C1 segment of cervical spinal cord (tissue), 14 donors: ENCODE measurements at regions not wholly inside any gene's neighbourhood (a gene's known extent, or its start where the extent isn't known, plus 50 kb on each side); places are given as distances from the start of the nearest gene placed in this dataset.

Experiments used
- DNase-seq, 14 donors: peaks; one replicate each; lab custom pipeline; 2025; lab: John Stamatoyannopoulos, UW

DNA sequence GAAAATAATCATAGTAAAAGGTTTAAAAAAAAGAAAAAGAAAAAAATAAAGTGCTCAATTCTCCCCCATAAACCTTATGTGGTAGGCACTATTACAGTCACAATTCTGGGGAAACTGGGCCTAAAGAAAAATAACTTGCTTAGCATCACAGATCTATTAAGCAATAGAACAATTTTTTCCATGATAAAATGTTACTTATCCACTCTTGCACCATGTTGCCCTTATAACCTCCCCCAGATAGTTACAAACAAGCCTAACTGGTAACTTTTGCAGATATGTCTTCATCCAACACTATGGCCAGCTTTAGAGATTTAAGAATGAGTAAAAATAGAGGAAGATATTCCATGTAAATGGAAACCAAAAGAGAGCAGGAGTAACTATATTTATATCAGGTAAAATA lies 164.8 kb downstream of the DUSP6 start:
- no peak for DNase-seq

GRCh38 chr12:89185889-89186288 lies 166.4 kb downstream of the DUSP6 start:
- no peak for DNase-seq

GRCh38 chr12:89185181-89185580 lies 167.1 kb downstream of the DUSP6 start:
- no peak for DNase-seq

DNA sequence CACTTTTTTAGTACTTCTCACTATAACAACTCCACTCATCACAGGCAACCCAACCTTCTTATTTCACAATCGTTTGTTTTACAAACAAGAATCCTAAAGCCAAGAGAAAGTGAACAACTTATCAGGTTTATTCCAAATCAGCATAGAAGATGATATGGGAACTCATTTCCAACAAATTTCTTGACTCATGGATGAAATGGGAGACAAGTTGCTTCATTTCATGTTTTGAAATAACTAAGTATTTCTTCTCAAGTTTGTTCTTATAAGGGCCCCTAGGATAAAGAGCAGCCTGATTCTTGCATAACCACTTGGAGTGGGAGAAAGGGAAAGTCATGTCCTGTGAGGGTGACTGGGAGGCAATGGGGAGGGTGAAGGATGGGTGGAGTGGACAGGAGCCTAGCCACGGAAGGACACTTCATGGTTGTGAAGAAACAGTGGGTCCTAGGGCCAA lies 168.3 kb downstream of the DUSP6 start:
- DNase-seq, result no peak

DNA sequence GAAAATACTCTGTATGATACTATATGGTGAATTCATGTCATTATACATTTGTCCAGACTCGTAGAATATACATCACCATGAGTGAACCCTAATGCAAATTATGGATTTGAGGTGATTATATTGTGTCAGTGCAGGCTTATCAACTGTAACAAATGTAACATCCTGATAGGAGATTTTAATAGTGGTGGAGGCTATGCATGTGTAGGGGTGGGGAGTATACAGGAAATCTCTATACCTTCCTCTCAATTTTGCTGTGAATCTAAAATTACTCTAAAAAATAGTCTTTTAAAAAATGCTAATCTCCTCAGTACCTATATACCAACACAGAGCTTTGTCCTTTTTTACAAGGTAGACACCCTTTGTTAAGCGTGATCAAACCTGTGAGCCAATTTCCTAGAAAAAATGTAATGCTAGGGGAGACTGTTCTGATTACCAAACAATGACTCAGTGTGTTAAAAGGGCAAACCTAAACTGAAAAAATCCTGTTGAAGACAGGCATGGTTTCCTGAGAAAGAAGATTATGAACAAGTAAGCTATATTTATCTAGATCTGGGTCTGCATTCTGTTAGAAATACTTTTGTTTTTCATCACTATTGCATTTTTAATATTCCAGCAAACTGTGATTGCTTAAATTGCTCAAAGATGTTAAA lies 170.9 kb downstream of the DUSP6 start:
- no peak for DNase-seq

GRCh38 chr12:89180496-89180895 lies 171.8 kb downstream of the DUSP6 start:
- DNase-seq, result no peak

DNA sequence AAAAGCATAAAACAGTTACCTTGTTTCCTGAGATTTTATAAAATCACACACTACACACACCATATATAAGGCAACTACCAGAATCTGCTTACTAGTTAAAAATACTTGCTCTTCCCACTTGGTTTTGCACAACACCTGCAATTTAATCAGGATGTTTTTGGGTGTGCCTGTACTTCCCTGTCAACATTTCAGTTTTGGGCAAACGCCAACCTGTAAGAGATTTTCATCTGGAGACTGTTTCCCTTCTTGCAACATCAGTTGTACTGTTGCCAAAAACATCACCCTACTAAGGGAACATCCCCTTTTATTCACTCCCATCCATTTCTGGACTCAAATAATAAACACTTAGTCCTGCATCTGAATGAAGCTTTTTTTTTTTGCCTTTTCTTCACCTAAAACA lies 172.3 kb downstream of the DUSP6 start:
- DNase-seq, result no peak

DNA sequence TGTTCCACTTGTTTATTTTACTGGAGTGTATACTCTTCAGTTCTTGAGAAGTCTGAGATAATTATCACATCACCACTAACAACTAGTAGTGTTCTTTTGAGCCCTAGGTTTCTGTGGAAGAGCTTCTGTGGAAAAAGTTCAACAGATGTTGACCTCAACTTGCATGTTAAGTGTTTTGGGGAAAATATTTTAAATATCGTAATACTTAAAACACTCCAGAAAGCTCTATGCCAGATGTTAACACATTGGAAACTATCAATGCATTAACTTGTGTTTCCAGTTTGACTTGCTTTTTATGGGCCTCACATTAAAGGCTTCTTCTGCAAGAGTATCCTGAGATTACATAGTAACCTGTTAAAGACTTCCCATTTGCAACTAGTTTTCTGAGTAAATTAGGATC lies 173.1 kb downstream of the DUSP6 start:
- DNase-seq, result no peak

- no peak for DNase-seq
Observed at GRCh38 chr12:89177802-89178395, 174.4 kb downstream of the DUSP6 start.

DNA sequence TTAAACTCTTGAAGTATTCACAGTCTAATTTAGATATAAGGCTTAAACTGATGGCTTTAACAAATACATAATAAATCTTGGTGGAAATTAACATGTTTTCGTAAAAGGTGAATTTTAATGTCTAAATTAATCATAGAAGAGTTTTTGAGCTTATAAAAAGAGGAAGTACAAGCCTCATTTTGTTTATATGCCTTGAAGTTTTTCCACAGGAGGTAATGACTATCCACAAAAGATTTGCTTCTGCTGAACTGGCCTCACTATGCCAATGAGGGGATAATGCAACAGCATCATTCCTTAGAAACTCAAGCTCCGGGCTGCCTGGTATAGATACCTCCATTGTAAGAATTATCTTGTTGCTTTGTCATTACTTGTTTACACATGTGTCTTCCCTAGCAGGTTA lies 175.6 kb downstream of the DUSP6 start:
- no peak for DNase-seq

DNA sequence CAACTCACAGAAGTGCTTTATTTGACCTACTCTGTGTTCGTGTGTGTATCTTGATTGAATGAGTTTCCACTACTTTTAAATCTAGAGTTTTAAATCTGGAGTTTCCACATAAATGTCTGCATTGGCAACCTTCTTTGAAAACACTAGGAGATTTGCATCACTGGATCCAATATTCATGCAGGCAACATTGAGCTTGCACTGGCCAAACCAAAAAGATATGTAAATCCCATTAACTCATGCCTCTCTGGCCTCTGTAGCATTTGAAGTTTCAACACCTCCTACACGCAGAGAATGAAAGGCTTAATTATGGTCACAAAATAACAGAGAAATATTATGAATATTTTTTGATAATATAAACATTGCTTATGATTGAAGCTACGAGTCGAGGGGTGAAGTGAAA lies 178.6 kb downstream of the DUSP6 start:
- DNase-seq, result no peak

- DNase-seq, result no peak
Observed at GRCh38 chr12:89173096-89173495, 179.2 kb downstream of the DUSP6 start.

DNA sequence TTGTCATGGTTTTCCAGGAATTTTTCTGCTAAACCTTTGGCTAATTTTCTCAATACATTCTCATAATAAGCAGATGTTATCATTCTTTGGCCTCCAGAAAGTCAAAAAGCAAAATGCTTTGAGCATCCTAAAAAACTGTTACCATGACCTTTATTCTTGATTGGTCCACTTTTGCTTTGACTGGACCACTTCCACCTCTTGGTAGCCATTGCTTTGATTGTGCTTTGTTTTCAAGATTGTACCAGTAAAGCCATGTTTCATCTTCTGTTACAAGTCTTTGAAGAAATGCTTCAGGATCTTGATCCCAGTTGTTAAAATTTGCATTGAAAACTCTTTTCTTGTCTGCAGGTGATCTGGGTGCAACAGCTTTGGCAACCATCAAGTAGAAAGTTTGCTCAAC lies 180.1 kb downstream of the DUSP6 start:
- DNase-seq, result no peak

DNA sequence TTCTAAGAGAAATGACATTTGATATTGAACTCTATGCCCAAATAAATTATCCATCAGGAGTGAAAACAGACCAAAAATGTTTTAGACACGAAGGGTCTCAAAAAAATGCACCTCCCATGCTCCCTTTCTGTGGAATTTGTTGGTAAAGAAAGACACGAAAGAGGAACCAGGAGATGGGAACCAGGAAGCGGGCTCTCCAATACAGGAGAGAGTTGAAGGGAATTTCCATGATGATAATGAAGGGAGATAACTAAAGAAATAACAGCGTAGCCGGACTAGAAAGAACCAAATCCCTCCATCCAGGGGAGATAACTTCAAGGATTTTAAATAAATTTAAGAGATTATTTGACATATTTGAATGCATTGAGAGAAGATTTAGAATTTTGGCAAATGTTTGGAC lies 183.0 kb downstream of the DUSP6 start:
- DNase-seq, result no peak

- DNase-seq, result no peak
Observed at GRCh38 chr12:89167986-89168385, 184.3 kb downstream of the DUSP6 start.

DNA sequence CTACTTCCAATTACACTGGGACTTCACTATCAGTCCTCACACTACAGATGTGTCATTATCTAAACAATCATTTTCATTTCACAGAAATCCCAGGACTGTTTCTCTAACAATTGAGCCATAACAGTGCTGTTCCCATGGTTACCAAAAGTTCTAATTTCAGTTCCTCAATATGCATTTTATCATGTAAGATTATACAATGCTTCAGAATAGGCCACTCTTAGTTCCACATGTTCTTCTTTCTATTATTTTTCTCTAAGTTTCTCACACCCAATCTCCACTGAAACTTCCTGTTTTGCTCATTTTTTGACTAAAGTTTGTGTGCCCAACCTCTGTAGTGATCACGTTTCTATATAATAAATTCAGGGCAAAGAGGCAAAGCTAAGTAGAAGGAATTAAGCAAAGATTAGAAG lies 185.8 kb downstream of the DUSP6 start:
- DNase-seq, result no peak

DNA sequence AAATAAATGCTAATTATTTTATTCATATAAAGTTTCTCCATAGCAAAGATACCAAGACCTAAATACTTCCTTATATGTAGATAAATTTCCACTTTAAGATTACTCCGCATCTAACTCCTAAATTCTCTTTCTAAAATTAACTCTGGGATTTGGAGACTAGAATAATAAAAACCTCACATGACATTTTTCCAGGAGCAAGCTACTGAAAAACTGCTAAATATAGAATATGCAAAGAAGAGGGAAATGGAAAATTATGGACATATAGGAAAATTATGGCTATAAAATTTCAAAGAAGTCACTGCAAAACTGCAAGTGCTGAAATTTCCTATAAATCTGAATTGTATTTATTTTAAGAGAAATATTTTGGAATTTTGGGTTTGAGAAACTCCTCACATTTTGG lies 186.2 kb downstream of the DUSP6 start:
- no peak for DNase-seq

GRCh38 chr12:89165703-89166102 lies 186.6 kb downstream of the DUSP6 start:
- DNase-seq, result no peak

- DNase-seq, result no peak
Observed at GRCh38 chr12:89163918-89164317, 188.4 kb downstream of the DUSP6 start.

GRCh38 chr12:89162589-89163261 lies 189.6 kb downstream of the DUSP6 start:
- peak in 8 of 14 donors; percentile 0 to 36 (median 16) for DNase-seq

- DNase-seq, result no peak
Observed at GRCh38 chr12:89161557-89161956, 190.7 kb downstream of the DUSP6 start.

- DNase-seq, result peak in 2 of 14 donors; percentile 0 to 1
Observed at GRCh38 chr12:89160716-89161123, 191.6 kb downstream of the DUSP6 start.

GRCh38 chr12:89157413-89157812 lies 194.9 kb downstream of the DUSP6 start:
- DNase-seq, result no peak
